ENCODE measurements at regions not wholly inside any gene's neighbourhood (a gene's known extent, or its start where the extent isn't known, plus 50 kb on each side); places are given as distances from the start of the nearest gene placed in this dataset.

GRCh38 chr20:17878069-17878911 is 90.3 kb downstream of the SNX5 start:
- peaks cover 17% of the 10 kb centered on the region for H3K4me1 ChIP-seq (ENCODE audit: insufficient read depth)

DNA sequence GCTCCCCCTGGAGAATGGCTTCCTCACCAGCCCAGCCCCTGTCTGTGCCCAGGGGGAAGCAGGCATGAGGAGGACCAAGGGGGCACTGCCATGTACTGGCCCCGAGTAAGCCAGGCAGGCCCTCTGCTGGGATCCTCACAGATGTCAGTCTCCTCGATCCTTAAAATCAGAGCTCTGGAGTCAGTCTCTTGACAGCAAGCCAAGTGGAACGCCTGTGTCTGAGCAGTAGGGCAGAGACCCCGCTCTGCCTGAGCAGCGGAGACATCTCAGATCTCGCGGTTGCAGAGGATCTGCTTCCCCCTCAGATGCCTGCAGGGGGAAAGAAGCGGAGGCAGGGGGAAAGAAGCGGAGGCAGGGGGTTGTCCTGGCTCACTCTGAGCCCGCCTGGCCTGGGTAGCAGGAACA is 92.6 kb downstream of the SNX5 start:
- peak overlapping the region in 1 of 2 donors; percentile 65 for H3K27ac ChIP-seq
- H3K4me1 ChIP-seq (ENCODE audit: insufficient read depth) = peaks cover 17% of the 10 kb centered on the region
- H3K9me3 ChIP-seq = no peaks in the 10 kb centered on the region
- TF ChIP-seq EP300 (IDR thresholded peaks at IDR 0.05) (no peak), POLR2A (IDR thresholded peaks at IDR 0.05) (no peak), CTCF (IDR thresholded peaks at IDR 0.05) (no peak)
- H3K36me3 ChIP-seq = no peaks in the 10 kb centered on the region
- WGBS, 3 donors = 12 to 26% (median 15%) methylated on average over 9 to 10 of the region's 10 CpGs
- intact Hi-C loops (cut with DNase I) = loop anchor here in 1 of 4 donors (10.0 kb wide), 1 partner anchor 91 kb away; no protein-coding TSS in a partner anchor
- no peaks in the 10 kb centered on the region for H3K27me3 ChIP-seq
- peak in 3 of 5 donors; percentile 42 to 53 (median 51) for DNase-seq
- H3K4me3 ChIP-seq = no peak overlapping the region

More at GRCh38 chr20:17878069-17878911, 90.3 kb downstream of the SNX5 start:
- peak in 1 of 5 donors; percentile 12 for DNase-seq
- Histone ChIP-seq H3K9me3 (no peaks in the 10 kb centered on the region), H3K27me3 (no peaks in the 10 kb centered on the region), H3K27ac (no peak overlapping the region), H3K36me3 (no peaks in the 10 kb centered on the region), H3K4me3 (no peak overlapping the region)
- WGBS, 3 donors = 57 to 72% (median 63%) methylated on average over 18 of the region's 18 CpGs
- intact Hi-C loops (cut with DNase I) = loop anchor here in 1 of 4 donors (10.0 kb wide), 1 partner anchor 93 kb away; no protein-coding TSS in a partner anchor
- TF ChIP-seq CTCF (IDR thresholded peaks at IDR 0.05) = no peak
- no peak for TF ChIP-seq POLR2A (IDR thresholded peaks at IDR 0.05)
- TF ChIP-seq EP300 (IDR thresholded peaks at IDR 0.05) = no peak

GRCh38 chr20:17875106-17875980 is 93.3 kb downstream of the SNX5 start:
- H3K27ac ChIP-seq = peak overlapping the region in 1 of 2 donors; percentile 65
- no peaks in the 10 kb centered on the region for H3K27me3 ChIP-seq
- intact Hi-C loops (cut with DNase I) = loop anchor here in 1 of 4 donors (10.0 kb wide), 1 partner anchor 91 kb away; no protein-coding TSS in a partner anchor
- no peaks in the 10 kb centered on the region for H3K36me3 ChIP-seq
- 15 to 24% (median 20%) methylated on average over 15 of the region's 15 CpGs for WGBS, 3 donors
- peak; percentile 86 to 95 (median 92) for DNase-seq
- peaks cover 17% of the 10 kb centered on the region for H3K4me1 ChIP-seq (ENCODE audit: insufficient read depth)
- no peaks in the 10 kb centered on the region for H3K9me3 ChIP-seq
- H3K4me3 ChIP-seq = no peak overlapping the region
- TF ChIP-seq CTCF (IDR thresholded peaks at IDR 0.05) (no peak), EP300 (IDR thresholded peaks at IDR 0.05) (no peak), POLR2A (IDR thresholded peaks at IDR 0.05) (no peak)
